Transverse colon (tissue), 4 donors: ENCODE measurements at regions not wholly inside any gene's neighbourhood (a gene's known extent, or its start where the extent isn't known, plus 50 kb on each side); places are given as distances from the start of the nearest gene placed in this dataset.

Experiments used
- DNase-seq: peaks from one replicate; pipeline ENCODE4 v3.0.0-alpha.2; 2019
- H3K27ac ChIP-seq, 4 donors: fragments of 200-600 bp; sonication (generic); 2 replicates each; pipeline ENCODE4 v1.5.1; 2016 to 2018; ENCODE audit warnings: inconsistent platforms in 4 of 4
- H3K27me3 ChIP-seq: fragments of 200-600 bp; sonication (generic); 2 replicates; pipeline ENCODE4 v1.5.1; 2017; ENCODE audit warnings: inconsistent platforms
- H3K36me3 ChIP-seq, 4 donors: fragments of 200-600 bp; sonication (generic); 2 replicates each; pipeline ENCODE4 v1.5.1; 2017 to 2019; ENCODE audit warnings: inconsistent platforms in 4 of 4
- H3K4me1 ChIP-seq, 4 donors: fragments of 200-600 bp; sonication (generic); 2 replicates each; pipeline ENCODE4 v1.5.1; 2017 to 2020; ENCODE audit warnings: inconsistent platforms in 4 of 4
- H3K4me3 ChIP-seq, 4 donors: fragments of 200-600 bp; sonication (generic); 1 replicate in 1 of 4; 2 replicates in 3 of 4; pipeline versions ENCODE4 v1.5.1 to v1.6.1; 2017 to 2019; ENCODE audit warnings: inconsistent platforms in 4 of 4
- H3K9me3 ChIP-seq, 2 donors: fragments of 200-600 bp; sonication (generic); 2 replicates each; pipeline ENCODE4 v1.5.1; 2017 to 2019; ENCODE audit warnings: inconsistent platforms in 2 of 2
- CTCF ChIP-seq, 5 experiments: fragments of 200-600 bp in 3 of 5; fragments of 450-650 bp in 2 of 5; sonication (generic) in 3 of 5; IDR thresholded peaks; 1 replicate in 2 of 5; 2 replicates in 3 of 5; pipeline ENCODE4 v1.5.1; 2016 to 2017; ENCODE audit warnings: antibody characterized with exemption in 5 of 5, inconsistent platforms in 3 of 5, mild to moderate bottlenecking in 2 of 5, moderate library complexity in 1 of 5
- EP300 ChIP-seq: sonication (generic); formaldehyde crosslinking; IDR thresholded peaks from one replicate; pipeline ENCODE4 v1.6.1; 2017; ENCODE audit warnings: antibody characterized with exemption, low read depth
- POLR2A ChIP-seq: fragments of 450-650 bp; IDR thresholded peaks from one replicate; pipeline ENCODE4 v1.6.1; 2016; ENCODE audit warnings: antibody characterized with exemption, mild to moderate bottlenecking, moderate library complexity
- POLR2AphosphoS5 ChIP-seq, 3 donors: sonication (generic); formaldehyde crosslinking; IDR thresholded peaks; one replicate each; pipeline ENCODE4 v1.6.1; 2016; ENCODE audit warnings: antibody characterized with exemption in 3 of 3
- WGBS, 2 donors: methylation state at CpG; one replicate each; pipeline ENCODE4 v1.1.5; 2018; ENCODE audit warnings: low coverage in 1 of 2; 5-methylcytosine and 5-hydroxymethylcytosine counted together
- in situ Hi-C, 4 donors: fragments of 200-750 bp; cut with MboI; loops; one replicate each; pipeline versions ENCODE4 v1.15.0 to v1.15.1; 2017; ENCODE audit warnings: low sequenced_read_pairs in 3 of 4, low pct_ligation_motif_present in 1 of 4, low pct_unique_long_range_greater_than_20kb in 1 of 4
- intact Hi-C: fragments of 100-400 bp; cut with DNase I; formaldehyde crosslinking; loops from one replicate; pipeline ENCODE4 v1.15.1; 2023; ENCODE audit warnings: low total_unique reads

- DNase-seq, result no peak
- no peaks in the 10 kb centered on the region for H3K27me3 ChIP-seq
- H3K27ac ChIP-seq, result no peak overlapping the region
- no peaks in the 10 kb centered on the region for H3K9me3 ChIP-seq
- intact Hi-C loops, result no loop called here
- H3K4me3 ChIP-seq, result no peak overlapping the region
- no peak for TF ChIP-seq CTCF (IDR thresholded peaks at IDR 0.05)
- no peak for TF ChIP-seq POLR2AphosphoS5 (IDR thresholded peaks at IDR 0.05)
- TF ChIP-seq EP300, result no peak
- no peak for TF ChIP-seq POLR2A
- H3K36me3 ChIP-seq, result no peaks in the 10 kb centered on the region
- no peaks in the 10 kb centered on the region for H3K4me1 ChIP-seq
- in situ Hi-C loops, result no loop called here
Measured at GRCh38 chr6:98633886-98634285, 200.5 kb upstream of the POU3F2 start.

- no peak for DNase-seq
- H3K36me3 ChIP-seq, result no peaks in the 10 kb centered on the region
- no peaks in the 10 kb centered on the region for H3K27me3 ChIP-seq
- H3K27ac ChIP-seq, result no peak overlapping the region
- 38 to 58% methylated on average over 2 to 3 of the region's 3 CpGs for WGBS, 2 donors
- no peaks in the 10 kb centered on the region for H3K9me3 ChIP-seq
- intact Hi-C loops, result no loop called here
- in situ Hi-C loops, result no loop called here
- no peak for TF ChIP-seq POLR2A
- TF ChIP-seq POLR2AphosphoS5 (IDR thresholded peaks at IDR 0.05), result no peak
- no peak for TF ChIP-seq EP300
- no peak for TF ChIP-seq CTCF (IDR thresholded peaks at IDR 0.05)
- no peak overlapping the region for H3K4me3 ChIP-seq
- no peaks in the 10 kb centered on the region for H3K4me1 ChIP-seq
Measured at GRCh38 chr6:98634569-98634968, 199.8 kb upstream of the POU3F2 start.

GRCh38 chr6:98635191-98635590, 199.2 kb upstream of the POU3F2 start:
- H3K27ac ChIP-seq, result no peak overlapping the region
- no peaks in the 10 kb centered on the region for H3K4me1 ChIP-seq
- intact Hi-C loops, result no loop called here
- in situ Hi-C loops, result no loop called here
- TF ChIP-seq POLR2AphosphoS5 (IDR thresholded peaks at IDR 0.05), result no peak
- TF ChIP-seq EP300, result no peak
- no peak for TF ChIP-seq POLR2A
- no peak for TF ChIP-seq CTCF (IDR thresholded peaks at IDR 0.05)
- DNase-seq, result no peak
- no peaks in the 10 kb centered on the region for H3K27me3 ChIP-seq
- no peaks in the 10 kb centered on the region for H3K9me3 ChIP-seq
- no peaks in the 10 kb centered on the region for H3K36me3 ChIP-seq
- 85 to 94% methylated on average over 2 of the region's 2 CpGs for WGBS, 2 donors
- H3K4me3 ChIP-seq, result no peak overlapping the region

- intact Hi-C loops, result no loop called here
- in situ Hi-C loops, result no loop called here
- Histone ChIP-seq H3K36me3 (no peaks in the 10 kb centered on the region), H3K27ac (no peak overlapping the region), H3K4me1 (no peaks in the 10 kb centered on the region), H3K9me3 (no peaks in the 10 kb centered on the region), H3K4me3 (no peak overlapping the region), H3K27me3 (no peaks in the 10 kb centered on the region)
- no peak for TF ChIP-seq POLR2AphosphoS5 (IDR thresholded peaks at IDR 0.05)
- no peak for TF ChIP-seq CTCF (IDR thresholded peaks at IDR 0.05)
- TF ChIP-seq POLR2A, result no peak
- no peak for TF ChIP-seq EP300
- DNase-seq, result no peak
- WGBS, 2 donors, result 0 to 5% methylated on average over 1 of the region's 1 CpG
Measured at GRCh38 chr6:98636941-98637340, 197.4 kb upstream of the POU3F2 start.
